22Rv1 (cell line): ENCODE measurements at regions not wholly inside any gene's neighbourhood (a gene's known extent, or its start where the extent isn't known, plus 50 kb on each side); places are given as distances from the start of the nearest gene placed in this dataset.

Experiments used
- ZFX ChIP-seq: fragments of 450-650 bp; IDR thresholded peaks from 2 replicates; pipeline ENCODE4 v1.6.1; 2017; ENCODE audit warnings: antibody characterized with exemption, borderline replicate concordance
- TF ChIP-seq, protein P1 (sequence below): fragments of 450-650 bp; IDR thresholded peaks from 2 replicates; pipeline ENCODE4 v1.5.1; 2017; ENCODE audit warnings: mild to moderate bottlenecking

DNA sequence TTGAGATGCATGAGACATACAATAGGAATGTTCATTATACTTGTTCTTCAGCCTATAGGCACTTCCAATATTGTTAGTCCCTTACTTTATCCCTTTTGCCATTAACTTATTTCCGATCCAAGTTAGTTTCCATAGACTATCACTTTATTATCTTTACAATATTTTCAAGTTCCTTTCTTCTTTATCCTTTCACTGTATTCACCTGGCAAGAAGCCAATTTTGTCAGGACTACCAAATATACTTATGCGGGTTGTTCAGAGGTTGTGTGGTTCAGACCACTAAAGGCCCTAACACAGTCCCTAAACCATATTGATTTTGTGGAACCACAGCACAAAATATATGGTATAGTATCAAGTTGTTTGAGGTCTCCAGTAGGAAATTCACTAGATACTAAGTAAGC is 245.0 kb upstream of the HTR2C start:
- TF ChIP-seq, protein P1, sequence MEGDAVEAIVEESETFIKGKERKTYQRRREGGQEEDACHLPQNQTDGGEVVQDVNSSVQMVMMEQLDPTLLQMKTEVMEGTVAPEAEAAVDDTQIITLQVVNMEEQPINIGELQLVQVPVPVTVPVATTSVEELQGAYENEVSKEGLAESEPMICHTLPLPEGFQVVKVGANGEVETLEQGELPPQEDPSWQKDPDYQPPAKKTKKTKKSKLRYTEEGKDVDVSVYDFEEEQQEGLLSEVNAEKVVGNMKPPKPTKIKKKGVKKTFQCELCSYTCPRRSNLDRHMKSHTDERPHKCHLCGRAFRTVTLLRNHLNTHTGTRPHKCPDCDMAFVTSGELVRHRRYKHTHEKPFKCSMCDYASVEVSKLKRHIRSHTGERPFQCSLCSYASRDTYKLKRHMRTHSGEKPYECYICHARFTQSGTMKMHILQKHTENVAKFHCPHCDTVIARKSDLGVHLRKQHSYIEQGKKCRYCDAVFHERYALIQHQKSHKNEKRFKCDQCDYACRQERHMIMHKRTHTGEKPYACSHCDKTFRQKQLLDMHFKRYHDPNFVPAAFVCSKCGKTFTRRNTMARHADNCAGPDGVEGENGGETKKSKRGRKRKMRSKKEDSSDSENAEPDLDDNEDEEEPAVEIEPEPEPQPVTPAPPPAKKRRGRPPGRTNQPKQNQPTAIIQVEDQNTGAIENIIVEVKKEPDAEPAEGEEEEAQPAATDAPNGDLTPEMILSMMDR: no peak
- no peak for TF ChIP-seq ZFX
